Upper lobe of left lung (tissue), 6 donors: ENCODE measurements at regions not wholly inside any gene's neighbourhood (a gene's known extent, or its start where the extent isn't known, plus 50 kb on each side); places are given as distances from the start of the nearest gene placed in this dataset.

Source experiments
- ATAC-seq, 2 donors: fragments of 200-7000 bp; cut with Tn5 transposase; one replicate each; pipeline ENCODE4 v1.9.1; 2022; ENCODE audit warnings: mild to moderate bottlenecking in 2 of 2, moderate library complexity in 2 of 2; ENCODE audit not compliant: low FRiP score in 2 of 2
- DNase-seq, 2 donors: peaks; one replicate each; pipeline ENCODE4 v3.0.0-alpha.2; 2019 to 2020
- H3K27ac ChIP-seq, 4 donors: fragments of 200-600 bp; sonication (generic); one replicate each; pipeline ENCODE4 v1.5.1; 2016 to 2019
- H3K27me3 ChIP-seq, 4 donors: fragments of 200-600 bp; sonication (generic); one replicate each; pipeline ENCODE4 v1.5.1; 2017 to 2019
- H3K36me3 ChIP-seq, 4 donors: fragments of 200-600 bp; sonication (generic); one replicate each; pipeline ENCODE4 v1.5.1; 2016 to 2019
- H3K4me1 ChIP-seq, 4 donors: fragments of 200-600 bp; sonication (generic); one replicate each; pipeline ENCODE4 v1.5.1; 2018 to 2019
- H3K4me3 ChIP-seq, 4 donors: fragments of 200-600 bp; sonication (generic); one replicate each; pipeline ENCODE4 v1.5.1; 2017 to 2019; ENCODE audit warnings: mild to moderate bottlenecking in 2 of 4, moderate library complexity in 1 of 4
- H3K9me3 ChIP-seq, 4 donors: fragments of 200-600 bp; sonication (generic); one replicate each; pipeline ENCODE4 v1.5.1; 2018 to 2019
- EP300 ChIP-seq, 4 donors: sonication (generic); formaldehyde crosslinking; IDR thresholded peaks; one replicate each; pipeline ENCODE4 v1.5.1; 2017; ENCODE audit warnings: antibody characterized with exemption in 4 of 4, control low read depth in 2 of 4
- POLR2A ChIP-seq, 4 donors: fragments of 450-650 bp; IDR thresholded peaks; one replicate each; pipeline ENCODE4 v1.5.1; 2016 to 2017; ENCODE audit warnings: antibody characterized with exemption in 4 of 4, mild to moderate bottlenecking in 2 of 4
- POLR2AphosphoS5 ChIP-seq, 2 donors: sonication (generic); formaldehyde crosslinking; IDR thresholded peaks; one replicate each; pipeline ENCODE4 v1.5.1; 2017; ENCODE audit warnings: antibody characterized with exemption in 2 of 2
- WGBS, 2 donors: methylation state at CpG; one replicate each; pipeline ENCODE4 v1.1.5; 2017 to 2018; 5-methylcytosine and 5-hydroxymethylcytosine counted together
- TF ChIP-seq, protein P1 (sequence below), 6 experiments: fragments of 450-650 bp in 4 of 6; fragments of 200-600 bp in 2 of 6; sonication (generic) in 2 of 6; IDR thresholded peaks; one replicate each; pipeline ENCODE4 v1.5.1; 2016 to 2019; ENCODE audit warnings: antibody characterized with exemption in 6 of 6
- donor health status: DM: no; HTN: no; CAD: no; lungs with moderate emphysema.
- donor health status: DM: no; HTN: yes; CAD: no; lungs with severe emphysema.

DNA sequence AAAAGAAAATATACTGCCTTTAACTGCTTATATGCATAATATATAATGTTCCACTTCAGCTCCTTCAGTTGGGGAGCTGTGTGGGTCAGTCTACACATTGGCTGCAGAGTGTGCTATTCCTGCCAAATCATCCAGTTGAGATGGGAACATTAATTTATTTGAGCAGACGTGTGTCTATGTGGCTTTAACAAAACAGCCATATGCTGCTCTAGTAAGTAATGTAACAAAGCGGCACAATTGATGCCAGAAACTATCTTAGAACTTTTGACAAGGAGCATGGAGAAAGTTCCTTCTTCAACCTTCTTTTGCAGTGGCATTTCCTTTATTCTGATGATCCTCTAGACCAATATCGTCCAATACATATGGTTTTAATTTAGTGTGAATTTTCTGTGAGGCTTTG is 285.9 kb upstream of the C1orf87 start:
- Histone ChIP-seq H3K27ac (no peak overlapping the region), H3K36me3 (no peaks in the 10 kb centered on the region), H3K27me3 (no peaks in the 10 kb centered on the region), H3K4me3 (no peak overlapping the region), H3K4me1 (no peaks in the 10 kb centered on the region), H3K9me3 (no peaks in the 10 kb centered on the region)
- ATAC-seq (no peak), DNase-seq (no peak)
- TF ChIP-seq POLR2AphosphoS5 (IDR thresholded peaks at IDR 0.05), result no peak
- no peak for TF ChIP-seq EP300 (IDR thresholded peaks at IDR 0.05)
- WGBS, 2 donors, result 73 to 84% methylated on average over 3 of the region's 3 CpGs

DNA sequence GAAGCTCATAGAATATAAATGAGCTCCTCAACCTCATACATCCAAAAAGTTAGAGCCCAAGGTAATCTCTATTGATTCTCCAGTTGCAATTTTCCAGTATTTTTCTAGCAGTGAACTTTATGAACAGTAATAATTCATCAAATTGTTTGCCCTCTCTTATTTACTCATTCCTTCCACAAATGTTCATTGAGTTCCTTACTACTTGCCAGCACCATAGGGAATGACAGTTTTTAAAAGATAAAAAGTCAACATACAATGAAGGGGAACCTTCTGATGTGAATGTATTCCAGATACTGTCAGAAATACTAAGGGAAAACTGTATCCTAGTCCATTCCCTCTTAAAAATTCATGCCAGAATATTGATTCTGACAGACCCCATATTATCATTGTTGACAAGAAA is 277.0 kb upstream of the C1orf87 start:
- Histone ChIP-seq H3K4me3 (no peak overlapping the region), H3K9me3 (no peaks in the 10 kb centered on the region), H3K27me3 (no peaks in the 10 kb centered on the region), H3K27ac (no peak overlapping the region), H3K4me1 (no peaks in the 10 kb centered on the region), H3K36me3 (no peaks in the 10 kb centered on the region)
- DNase-seq (no peak), ATAC-seq (no peak)
- TF ChIP-seq, protein P1, sequence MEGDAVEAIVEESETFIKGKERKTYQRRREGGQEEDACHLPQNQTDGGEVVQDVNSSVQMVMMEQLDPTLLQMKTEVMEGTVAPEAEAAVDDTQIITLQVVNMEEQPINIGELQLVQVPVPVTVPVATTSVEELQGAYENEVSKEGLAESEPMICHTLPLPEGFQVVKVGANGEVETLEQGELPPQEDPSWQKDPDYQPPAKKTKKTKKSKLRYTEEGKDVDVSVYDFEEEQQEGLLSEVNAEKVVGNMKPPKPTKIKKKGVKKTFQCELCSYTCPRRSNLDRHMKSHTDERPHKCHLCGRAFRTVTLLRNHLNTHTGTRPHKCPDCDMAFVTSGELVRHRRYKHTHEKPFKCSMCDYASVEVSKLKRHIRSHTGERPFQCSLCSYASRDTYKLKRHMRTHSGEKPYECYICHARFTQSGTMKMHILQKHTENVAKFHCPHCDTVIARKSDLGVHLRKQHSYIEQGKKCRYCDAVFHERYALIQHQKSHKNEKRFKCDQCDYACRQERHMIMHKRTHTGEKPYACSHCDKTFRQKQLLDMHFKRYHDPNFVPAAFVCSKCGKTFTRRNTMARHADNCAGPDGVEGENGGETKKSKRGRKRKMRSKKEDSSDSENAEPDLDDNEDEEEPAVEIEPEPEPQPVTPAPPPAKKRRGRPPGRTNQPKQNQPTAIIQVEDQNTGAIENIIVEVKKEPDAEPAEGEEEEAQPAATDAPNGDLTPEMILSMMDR (IDR thresholded peaks at IDR 0.05), result no peak
- TF ChIP-seq POLR2AphosphoS5 (IDR thresholded peaks at IDR 0.05) (no peak), EP300 (IDR thresholded peaks at IDR 0.05) (no peak), POLR2A (IDR thresholded peaks at IDR 0.05) (no peak)

DNA sequence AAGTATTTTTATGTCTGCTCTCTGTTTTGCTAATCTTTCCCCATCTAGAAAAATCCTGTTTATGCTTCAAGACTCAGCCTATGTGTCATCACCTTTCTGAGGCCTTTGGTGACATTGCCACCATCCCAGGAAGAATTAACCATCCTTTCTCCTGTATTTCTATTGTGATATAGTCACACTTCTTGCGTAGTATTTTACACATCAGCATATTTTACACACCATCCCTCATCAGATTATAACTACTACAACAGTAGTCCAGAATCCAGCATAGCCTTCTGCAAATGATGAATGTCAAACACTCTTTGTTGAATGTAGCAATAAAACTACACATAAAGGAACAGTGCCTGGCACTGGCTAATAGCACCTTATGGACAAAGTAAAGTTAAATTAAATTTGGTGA is 275.3 kb upstream of the C1orf87 start:
- whole genome bisulfite sequencing, 2 donors, result 92% methylated on average over 1 of the region's 1 CpG
- Histone ChIP-seq H3K27ac (no peak overlapping the region), H3K27me3 (no peaks in the 10 kb centered on the region), H3K4me1 (no peaks in the 10 kb centered on the region), H3K36me3 (no peaks in the 10 kb centered on the region), H3K4me3 (no peak overlapping the region), H3K9me3 (no peaks in the 10 kb centered on the region)
- DNase-seq (no peak), ATAC-seq (no peak)
- TF ChIP-seq, protein P1 (IDR thresholded peaks at IDR 0.05), result no peak
- no peak for TF ChIP-seq POLR2AphosphoS5 (IDR thresholded peaks at IDR 0.05)
- TF ChIP-seq POLR2A (IDR thresholded peaks at IDR 0.05), result no peak
- no peak for TF ChIP-seq EP300 (IDR thresholded peaks at IDR 0.05)

DNA sequence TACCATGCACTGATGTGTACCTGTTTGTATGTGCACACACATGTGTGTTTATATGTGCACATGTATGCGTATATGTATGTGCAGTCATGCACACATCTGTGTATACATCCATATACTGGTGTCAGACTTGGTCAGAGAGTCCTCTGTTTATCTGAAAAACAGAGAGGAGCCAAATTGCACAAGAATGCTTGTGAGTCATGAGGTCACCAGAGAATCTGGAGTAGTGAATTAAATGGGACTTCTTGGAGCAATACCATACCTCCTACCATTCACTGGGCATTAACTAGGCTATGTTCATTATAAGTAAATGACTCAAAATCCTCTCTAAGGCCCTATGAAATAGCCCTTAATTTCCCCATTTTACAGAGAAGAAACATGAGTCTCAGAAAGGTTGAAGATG is 272.1 kb upstream of the C1orf87 start:
- 93 to 100% methylated on average over 1 of the region's 1 CpG for WGBS, 2 donors
- H3K9me3 ChIP-seq, result no peaks in the 10 kb centered on the region
- no peaks in the 10 kb centered on the region for H3K36me3 ChIP-seq
- TF ChIP-seq EP300 (IDR thresholded peaks at IDR 0.05) (no peak), POLR2AphosphoS5 (IDR thresholded peaks at IDR 0.05) (no peak), POLR2A (IDR thresholded peaks at IDR 0.05) (no peak)
- TF ChIP-seq, protein P1 (IDR thresholded peaks at IDR 0.05), result no peak
- no peak overlapping the region for H3K27ac ChIP-seq
- DNase-seq (no peak), ATAC-seq (no peak)
- no peak overlapping the region for H3K4me3 ChIP-seq
- no peaks in the 10 kb centered on the region for H3K27me3 ChIP-seq
- H3K4me1 ChIP-seq, result no peaks in the 10 kb centered on the region

DNA sequence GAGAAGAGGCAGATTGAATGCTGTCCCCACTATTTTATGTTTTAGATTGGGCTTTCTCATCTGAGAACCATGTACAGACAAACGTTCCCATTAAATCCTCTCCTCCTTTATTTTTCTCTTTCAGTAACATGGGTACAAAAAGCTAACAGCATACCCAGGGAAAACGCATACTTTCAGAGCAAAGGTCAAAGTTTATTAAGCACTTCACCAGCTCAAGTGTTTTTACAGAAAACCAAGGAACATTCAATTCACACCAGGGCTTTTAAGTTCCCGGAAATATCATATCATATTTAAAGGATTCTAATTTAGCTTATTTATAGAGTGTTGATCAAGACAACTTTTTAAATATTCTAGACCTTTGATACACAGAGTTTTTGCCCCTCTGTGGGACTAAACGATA is 271.5 kb upstream of the C1orf87 start:
- Histone ChIP-seq H3K9me3 (no peaks in the 10 kb centered on the region), H3K27me3 (no peaks in the 10 kb centered on the region), H3K4me3 (no peak overlapping the region), H3K4me1 (no peaks in the 10 kb centered on the region), H3K27ac (no peak overlapping the region), H3K36me3 (no peaks in the 10 kb centered on the region)
- TF ChIP-seq POLR2A (IDR thresholded peaks at IDR 0.05) (no peak), POLR2AphosphoS5 (IDR thresholded peaks at IDR 0.05) (no peak), EP300 (IDR thresholded peaks at IDR 0.05) (no peak)
- TF ChIP-seq, protein P1 (IDR thresholded peaks at IDR 0.05), result no peak
- ATAC-seq (no peak), DNase-seq (no peak)
- WGBS, 2 donors, result 60 to 70% methylated on average over 4 of the region's 4 CpGs
